PFSK-1 (cell line): ENCODE measurements at regions not wholly inside any gene's neighbourhood (a gene's known extent, or its start where the extent isn't known, plus 50 kb on each side); places are given as distances from the start of the nearest gene placed in this dataset.

ENCODE experiments used
- FOXP2 ChIP-seq: optimal IDR thresholded peaks from 2 replicates; pipeline ENCODE3; 2011; ENCODE audit warnings: borderline replicate concordance, control low read depth, inconsistent platforms; ENCODE audit not compliant: insufficient read depth; ENCODE audit errors: extremely low read length, extremely low read depth
- POLR2AphosphoS5 ChIP-seq: IDR thresholded peaks from 2 replicates; pipeline ENCODE4 v1.6.1; 2012; ENCODE audit warnings: low read depth, mild to moderate bottlenecking, control low read depth, low read length, moderate library complexity
- REST ChIP-seq, 2 experiments: IDR thresholded peaks; 2 replicates each; pipeline versions ENCODE4 v1.6.1 to v1.8.0; 2011 to 2012; ENCODE audit warnings: low read depth in 2 of 2, low read length in 2 of 2, control low read depth in 1 of 2, inconsistent platforms in 1 of 2, mild to moderate bottlenecking in 1 of 2, moderate library complexity in 1 of 2; ENCODE audit not compliant: insufficient read depth in 1 of 2
- SIN3A ChIP-seq: IDR thresholded peaks from 2 replicates; pipeline ENCODE4 v1.6.1; 2012; ENCODE audit warnings: mild to moderate bottlenecking, low read length, moderate library complexity, borderline replicate concordance; ENCODE audit not compliant: insufficient read depth
- TAF1 ChIP-seq: IDR thresholded peaks from 2 replicates; pipeline ENCODE4 v1.6.1; 2012; ENCODE audit warnings: low read length, control low read depth, borderline replicate concordance; ENCODE audit not compliant: insufficient read depth

GRCh38 chr4:123869286-123870215 lies 473.0 kb downstream of the SPRY1 start:
- TF ChIP-seq SIN3A (no peak), POLR2AphosphoS5 (no peak), FOXP2 (no peak), REST (IDR thresholded peaks at IDR 0.05; ENCODE audit: insufficient read depth in 1 of 2, low read depth in 2 of 2, low read length in 2 of 2) (no peak), TAF1 (no peak)

GRCh38 chr4:123870216-123870876 lies 473.8 kb downstream of the SPRY1 start:
- TF ChIP-seq TAF1: no peak
- no peak for TF ChIP-seq SIN3A
- TF ChIP-seq POLR2AphosphoS5: no peak
- no peak for TF ChIP-seq REST (IDR thresholded peaks at IDR 0.05; ENCODE audit: insufficient read depth in 1 of 2, low read depth in 2 of 2, low read length in 2 of 2)
- no peak for TF ChIP-seq FOXP2

DNA sequence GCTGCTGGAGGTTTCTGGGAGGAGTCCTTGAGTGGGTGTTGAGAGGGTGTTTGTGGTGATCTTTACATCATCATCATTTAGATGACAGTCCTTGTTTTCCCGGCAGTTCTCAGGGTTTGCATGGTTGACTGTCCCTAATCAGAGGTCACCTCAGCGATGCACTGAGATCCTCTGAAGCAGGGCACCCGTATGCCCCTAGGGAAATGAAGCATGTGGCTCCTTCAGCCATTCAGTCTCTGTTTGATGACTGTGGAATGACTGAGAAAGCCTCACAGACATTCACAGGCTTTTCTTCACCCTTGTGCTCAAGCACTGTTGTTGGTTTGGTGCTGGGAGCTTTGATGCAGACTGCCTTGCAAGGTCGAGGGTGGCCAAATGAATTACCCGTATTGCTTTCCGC lies 474.7 kb downstream of the SPRY1 start:
- TF ChIP-seq TAF1: no peak
- TF ChIP-seq SIN3A: no peak
- TF ChIP-seq POLR2AphosphoS5: no peak
- TF ChIP-seq REST (IDR thresholded peaks at IDR 0.05; ENCODE audit: insufficient read depth in 1 of 2, low read depth in 2 of 2, low read length in 2 of 2): no peak
- no peak for TF ChIP-seq FOXP2

- TF ChIP-seq FOXP2 (no peak), REST (IDR thresholded peaks at IDR 0.05; ENCODE audit: insufficient read depth in 1 of 2, low read depth in 2 of 2, low read length in 2 of 2) (no peak), TAF1 (no peak), POLR2AphosphoS5 (no peak), SIN3A (no peak)
Measured at GRCh38 chr4:123874063-123874462, 477.5 kb downstream of the SPRY1 start.
